Keratinocyte (primary cell): ENCODE measurements at regions not wholly inside any gene's neighbourhood (a gene's known extent, or its start where the extent isn't known, plus 50 kb on each side); places are given as distances from the start of the nearest gene placed in this dataset.

ENCODE experiments used
- CTCF ChIP-seq, 3 experiments: IDR thresholded peaks in 1 of 3; conservative IDR thresholded peaks in 1 of 3; optimal IDR thresholded peaks in 1 of 3; 2 replicates in 2 of 3; 3 replicates in 1 of 3; pipeline versions ENCODE3 to v1.5.1; 2011; ENCODE audit warnings: low read length in 3 of 3, mild to moderate bottlenecking in 3 of 3, moderate library complexity in 2 of 3, control low read depth in 1 of 3, inconsistent platforms in 1 of 3; ENCODE audit not compliant: insufficient read depth in 2 of 3; ENCODE audit errors: extremely low read depth in 1 of 3
- EZH2 ChIP-seq: IDR thresholded peaks from one replicate; pipeline ENCODE4 v1.6.1; 2012; ENCODE audit warnings: inconsistent platforms, mild to moderate bottlenecking, low read length, moderate library complexity

- no peak for TF ChIP-seq CTCF (optimal IDR thresholded peaks at IDR 0.05 in 1 of 3, IDR thresholded peaks at IDR 0.05 in 1 of 3, conservative IDR thresholded peaks at IDR 0.05 in 1 of 3; ENCODE audit: extremely low read depth in 1 of 3, insufficient read depth in 2 of 3, low read length in 3 of 3)
- no peak for TF ChIP-seq EZH2
These were observed 80.9 kb downstream of the CNGA2 start for GRCh38 chrX:151815398-151815797.
